Bronchial epithelial cell (primary cell): ENCODE measurements at regions not wholly inside any gene's neighbourhood (a gene's known extent, or its start where the extent isn't known, plus 50 kb on each side); places are given as distances from the start of the nearest gene placed in this dataset.
A peak's percentile ranks its signal among the peaks of the same experiment; 100 is the strongest.
"Not testable (repeated sequence)": the region's sequence is repeated elsewhere in the genome, so short reads cannot be mapped to it uniquely, and the experiment has no call there.

Experiments used
- DNase-seq: peaks from one replicate; pipeline ENCODE4 v3.0.0-alpha.2; 2010; ENCODE audit warnings: low read depth
- FAIRE-seq: peaks from 2 replicates; lab custom pipeline; 2011; peaks lifted over from hg19 to GRCh38; lab: Jason Lieb, UNC
- H3K27me3 ChIP-seq: 2 replicates; pipeline ENCODE4 v1.5.1; 2011; ENCODE audit warnings: low read length; ENCODE audit not compliant: control insufficient read depth, insufficient read depth
- H3K36me3 ChIP-seq: 2 replicates; pipeline ENCODE4 v1.5.1; 2011; ENCODE audit warnings: low read length; ENCODE audit not compliant: control insufficient read depth, insufficient read depth
- H3K4me3 ChIP-seq: 2 replicates; pipeline ENCODE4 v1.5.1; 2011; ENCODE audit warnings: mild to moderate bottlenecking, low read depth, low read length, control low read depth
- CTCF ChIP-seq: IDR thresholded peaks from 2 replicates; pipeline ENCODE4 v1.5.1; 2011; ENCODE audit warnings: mild to moderate bottlenecking, moderate library complexity, low read length, control low read depth, inconsistent platforms; ENCODE audit not compliant: insufficient read depth, severe bottlenecking

- H3K36me3 ChIP-seq: no peaks in the 10 kb centered on the region
- DNase-seq (no peak), FAIRE-seq (no peak)
- TF ChIP-seq CTCF: no peak
- H3K4me3 ChIP-seq: no peak overlapping the region
- H3K27me3 ChIP-seq: no peaks in the 10 kb centered on the region
Observed at GRCh38 chrX:131405497-131405896, 116.4 kb upstream of the IGSF1 start.

GRCh38 chrX:131424895-131425294 is 119.0 kb upstream of the OR13H1 start:
- Histone ChIP-seq H3K4me3 (no peak overlapping the region), H3K27me3 (no peaks in the 10 kb centered on the region), H3K36me3 (no peaks in the 10 kb centered on the region)
- no peak for TF ChIP-seq CTCF
- DNase-seq (no peak), FAIRE-seq (no peak)

GRCh38 chrX:131430465-131430864 is 113.4 kb upstream of the OR13H1 start:
- not testable (repeated sequence) for DNase-seq, H3K4me3 ChIP-seq, H3K36me3 ChIP-seq, H3K27me3 ChIP-seq, FAIRE-seq

GRCh38 chrX:131441033-131441432 is 102.8 kb upstream of the OR13H1 start:
- no peak for FAIRE-seq
- H3K27me3 ChIP-seq: no peaks in the 10 kb centered on the region
- DNase-seq: peak; percentile 2
- TF ChIP-seq CTCF: no peak
- no peak overlapping the region for H3K4me3 ChIP-seq
- H3K36me3 ChIP-seq: no peaks in the 10 kb centered on the region

GRCh38 chrX:131445955-131446354 is 97.9 kb upstream of the OR13H1 start:
- DNase-seq (no peak), FAIRE-seq (no peak)
- no peaks in the 10 kb centered on the region for H3K27me3 ChIP-seq
- H3K4me3 ChIP-seq: no peak overlapping the region
- TF ChIP-seq CTCF: no peak
- no peaks in the 10 kb centered on the region for H3K36me3 ChIP-seq

- H3K27me3 ChIP-seq, DNase-seq, H3K4me3 ChIP-seq, FAIRE-seq, H3K36me3 ChIP-seq: not testable (repeated sequence)
Observed at GRCh38 chrX:131461855-131462254, 82.0 kb upstream of the OR13H1 start.

GRCh38 chrX:131473809-131474208 is 70.1 kb upstream of the OR13H1 start:
- not testable (repeated sequence) for FAIRE-seq, H3K27me3 ChIP-seq, H3K4me3 ChIP-seq, DNase-seq, H3K36me3 ChIP-seq
